AML-193 (cell line): ENCODE measurements at regions not wholly inside any gene's neighbourhood (a gene's known extent, or its start where the extent isn't known, plus 50 kb on each side); places are given as distances from the start of the nearest gene placed in this dataset.
"Not testable (repeated sequence)": the region's sequence is repeated elsewhere in the genome, so short reads cannot be mapped to it uniquely, and the experiment has no call there.

Source experiments
- DNase-seq, 2 experiments: peaks; one replicate each; lab custom pipeline; 2025; lab: John Stamatoyannopoulos, UW

DNA sequence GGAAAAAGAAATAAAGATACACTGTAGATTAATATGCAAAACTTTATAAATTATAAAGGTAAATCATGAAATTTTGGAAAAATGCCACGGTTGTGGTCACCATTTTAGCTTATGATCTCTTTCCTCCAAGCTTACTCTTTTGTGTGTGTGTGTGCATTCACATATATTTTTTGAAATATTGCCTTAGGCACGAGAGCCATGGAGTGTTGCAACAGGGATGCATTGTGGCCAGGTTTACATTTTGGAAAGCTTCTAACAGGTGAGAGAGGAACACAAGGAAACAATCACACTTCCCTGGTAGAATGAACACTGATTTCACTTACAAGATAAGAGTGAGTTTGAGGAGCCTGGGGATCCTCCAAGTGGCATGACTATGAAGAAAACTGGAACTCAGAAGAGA is 214.5 kb upstream of the TENT5A start:
- DNase-seq, result no peak

DNA sequence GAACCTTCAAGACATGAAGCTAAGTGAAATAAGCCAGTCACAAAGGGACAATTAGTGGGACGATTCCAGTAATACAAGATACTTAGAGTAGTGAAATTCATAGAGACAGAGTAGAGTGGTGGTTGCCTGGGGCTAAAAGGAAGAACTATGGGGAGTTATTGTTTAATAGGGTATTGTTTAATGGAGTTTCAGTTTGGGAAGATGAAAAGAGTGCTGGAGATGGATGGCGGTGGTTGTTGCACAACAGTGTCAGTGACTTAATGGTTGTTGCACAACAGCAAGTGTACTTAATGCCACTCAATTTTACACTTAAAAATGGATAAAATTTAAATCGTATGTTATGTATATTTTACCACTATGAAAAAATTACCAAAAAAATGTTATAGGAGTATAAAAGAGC is 209.7 kb upstream of the TENT5A start:
- DNase-seq, result peak; percentile 42 to 43

DNA sequence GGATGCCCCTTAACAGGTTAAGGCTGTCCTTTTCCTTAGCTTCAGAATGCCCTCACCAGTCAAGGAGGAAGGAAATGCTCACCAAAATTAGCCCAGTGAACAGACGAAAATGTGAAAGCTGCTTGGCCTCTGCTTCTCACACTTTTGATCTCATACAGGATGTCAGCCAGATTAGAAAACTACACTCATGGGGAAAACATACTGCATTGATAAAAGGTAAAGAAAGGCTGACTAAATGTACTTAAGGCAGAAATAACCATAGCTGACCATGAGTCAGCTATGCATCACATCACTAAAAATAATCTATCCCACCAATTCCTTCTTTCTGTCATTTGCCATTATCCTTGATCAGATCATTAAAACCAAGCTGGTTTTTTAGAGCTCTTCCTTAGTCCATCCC is 198.4 kb upstream of the TENT5A start:
- DNase-seq, result peak; percentile 22 to 30

DNA sequence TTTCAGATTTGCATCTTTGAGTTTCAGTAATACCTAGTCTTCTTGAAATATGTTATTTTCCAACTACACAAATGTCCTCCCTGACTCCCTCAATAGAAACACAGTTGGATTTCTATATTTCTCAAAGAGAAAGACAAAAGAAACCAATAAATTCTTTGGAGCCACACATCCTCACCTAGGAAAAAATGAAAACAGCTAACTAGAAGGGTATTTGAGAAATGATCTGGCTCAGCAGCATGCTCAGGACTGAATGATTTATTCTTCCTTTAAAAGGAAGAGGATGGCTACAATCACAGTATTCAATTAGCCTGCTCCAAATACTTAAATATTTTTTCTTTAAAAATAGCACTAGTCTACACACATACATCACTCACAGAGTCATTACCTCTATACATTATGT is 196.4 kb upstream of the TENT5A start:
- no peak for DNase-seq

GRCh38 chr6:81948196-81948595 is 195.7 kb upstream of the TENT5A start:
- not testable (repeated sequence) for DNase-seq

DNA sequence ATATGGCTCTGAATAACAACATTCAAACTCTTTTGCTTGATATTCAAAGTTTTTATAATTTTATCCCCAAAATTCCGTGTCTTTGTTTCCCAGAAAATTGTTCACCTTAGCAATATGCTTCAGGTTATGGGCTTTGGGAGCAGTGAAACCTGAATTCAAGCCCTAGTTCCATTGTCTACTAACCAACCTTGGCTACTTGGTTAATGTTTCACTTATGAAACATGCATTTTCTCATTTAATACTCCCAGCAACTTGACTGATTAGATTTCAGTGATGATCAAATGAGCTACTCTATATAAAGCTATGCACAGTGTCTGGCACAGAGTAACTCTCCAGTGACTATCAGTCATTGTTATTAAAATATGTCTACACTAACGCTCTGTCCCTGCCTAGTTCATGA is 192.2 kb upstream of the TENT5A start:
- no peak for DNase-seq

GRCh38 chr6:81942842-81943241 is 190.4 kb upstream of the TENT5A start:
- not testable (repeated sequence) for DNase-seq

- DNase-seq, result no peak
Observed at GRCh38 chr6:81942067-81942370, 189.5 kb upstream of the TENT5A start.

DNA sequence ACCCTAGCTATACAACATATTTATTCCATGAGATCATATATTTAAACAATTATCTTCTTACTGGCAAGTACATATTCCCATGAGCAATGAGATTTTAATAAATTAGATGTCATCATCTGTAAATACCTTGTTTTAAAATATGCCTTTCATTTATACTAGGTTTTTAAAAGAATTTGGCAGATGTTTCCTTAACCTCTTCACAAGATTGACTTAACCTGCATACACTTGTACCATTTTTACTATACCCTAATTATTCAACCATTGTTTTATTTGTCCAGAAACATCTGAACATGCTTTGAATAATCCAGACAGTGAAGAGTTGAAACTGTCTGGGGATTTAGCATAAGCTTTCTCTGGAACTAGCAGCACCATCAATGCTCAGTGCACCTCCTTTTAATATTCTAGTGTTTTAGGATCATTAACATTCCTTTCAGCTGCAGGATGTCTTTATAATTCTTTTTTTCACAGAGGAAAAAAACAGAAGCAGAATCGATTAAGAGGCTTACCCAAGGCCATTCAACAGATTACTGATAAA is 188.0 kb upstream of the TENT5A start:
- no peak for DNase-seq

DNA sequence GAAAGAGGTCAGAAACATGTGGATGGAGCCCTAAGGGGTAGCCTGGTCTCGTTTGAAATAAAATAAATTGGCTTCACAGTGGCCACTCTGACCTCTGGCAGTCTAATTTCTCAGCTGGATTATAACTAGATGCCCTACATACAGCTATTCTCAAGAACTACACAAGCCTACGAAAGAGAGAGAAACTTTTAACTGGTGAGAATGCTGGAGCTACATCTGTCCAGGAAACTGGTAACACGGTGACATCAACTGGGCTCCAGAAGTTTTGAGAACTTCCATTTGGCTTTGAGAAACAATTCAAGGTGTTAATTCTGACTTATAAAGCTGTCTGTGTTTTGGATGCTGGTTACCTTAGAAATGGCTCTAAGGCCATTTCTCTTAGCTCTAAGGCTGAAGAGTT is 187.3 kb upstream of the TENT5A start:
- no peak for DNase-seq

DNA sequence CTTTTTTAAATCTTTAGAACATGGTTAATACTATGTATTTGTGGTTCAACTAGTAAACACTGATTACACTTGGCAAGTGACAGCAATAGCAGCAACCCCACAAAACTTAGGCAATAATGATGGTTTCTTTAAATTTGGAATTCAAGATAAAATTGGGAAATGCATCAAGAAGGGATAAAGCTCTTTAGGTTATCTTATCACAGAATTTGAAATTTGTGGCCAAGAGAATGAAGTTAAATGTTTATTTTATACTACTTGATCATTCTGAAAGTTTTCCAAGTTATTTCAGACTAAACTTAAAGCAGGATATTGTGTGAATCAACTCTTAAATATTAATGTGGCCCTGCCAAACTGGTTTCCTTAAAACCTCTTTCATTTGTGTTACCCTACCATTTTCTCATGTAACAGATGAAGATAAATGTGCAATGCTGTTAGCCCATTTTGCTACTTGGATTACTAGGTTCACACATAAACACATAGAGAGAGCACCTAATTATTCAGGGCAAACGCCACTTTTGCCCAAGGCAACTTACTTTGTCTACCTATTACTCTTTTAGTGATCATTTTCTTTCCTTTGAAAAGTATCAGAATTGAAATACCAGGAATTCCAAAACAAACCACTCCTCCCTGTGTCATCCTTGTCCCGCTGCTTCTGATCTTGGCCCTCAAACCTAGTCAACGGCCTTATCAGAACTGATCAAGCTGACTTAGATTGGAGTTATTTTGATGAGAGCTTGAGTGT is 186.7 kb upstream of the TENT5A start:
- DNase-seq, result no peak

DNA sequence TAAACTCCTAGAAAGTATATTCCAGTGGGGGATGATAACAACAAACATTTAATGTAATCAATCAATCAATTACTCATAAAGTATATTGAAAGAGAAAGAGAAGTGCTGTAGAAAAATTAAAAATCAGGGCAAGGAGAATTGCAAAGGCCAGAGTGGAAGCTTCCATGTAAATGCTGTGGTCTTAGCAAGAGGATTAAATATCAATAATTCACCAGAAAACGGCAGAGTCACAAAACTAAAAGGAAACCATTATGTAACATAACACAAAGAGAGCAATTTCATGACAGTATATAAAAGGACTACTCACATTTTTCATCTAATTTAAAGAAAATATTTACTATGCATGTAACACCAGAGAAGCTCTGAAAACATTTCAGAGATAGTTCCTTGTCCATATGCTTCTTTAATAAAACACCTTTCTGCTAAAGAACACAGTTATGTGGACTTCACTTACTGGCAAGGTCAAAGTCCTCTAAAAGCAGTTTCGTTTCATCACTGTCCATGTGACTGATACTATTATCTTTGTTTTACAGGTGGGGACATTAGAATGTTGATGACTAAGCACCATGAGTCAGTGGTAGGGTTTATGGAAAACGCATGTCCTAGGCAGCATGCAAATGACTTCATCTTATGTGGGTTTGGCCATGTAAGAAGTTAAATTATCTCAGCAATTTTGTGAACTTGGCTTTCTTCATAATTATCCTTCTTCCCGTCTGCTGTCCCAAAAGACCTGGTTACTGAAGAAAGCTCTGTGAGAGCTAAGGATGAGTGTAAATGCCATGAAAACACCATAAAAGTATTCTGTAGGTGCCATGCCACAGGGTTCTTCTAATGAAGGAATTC is 185.8 kb upstream of the TENT5A start:
- peak; percentile 29 to 32 for DNase-seq

DNA sequence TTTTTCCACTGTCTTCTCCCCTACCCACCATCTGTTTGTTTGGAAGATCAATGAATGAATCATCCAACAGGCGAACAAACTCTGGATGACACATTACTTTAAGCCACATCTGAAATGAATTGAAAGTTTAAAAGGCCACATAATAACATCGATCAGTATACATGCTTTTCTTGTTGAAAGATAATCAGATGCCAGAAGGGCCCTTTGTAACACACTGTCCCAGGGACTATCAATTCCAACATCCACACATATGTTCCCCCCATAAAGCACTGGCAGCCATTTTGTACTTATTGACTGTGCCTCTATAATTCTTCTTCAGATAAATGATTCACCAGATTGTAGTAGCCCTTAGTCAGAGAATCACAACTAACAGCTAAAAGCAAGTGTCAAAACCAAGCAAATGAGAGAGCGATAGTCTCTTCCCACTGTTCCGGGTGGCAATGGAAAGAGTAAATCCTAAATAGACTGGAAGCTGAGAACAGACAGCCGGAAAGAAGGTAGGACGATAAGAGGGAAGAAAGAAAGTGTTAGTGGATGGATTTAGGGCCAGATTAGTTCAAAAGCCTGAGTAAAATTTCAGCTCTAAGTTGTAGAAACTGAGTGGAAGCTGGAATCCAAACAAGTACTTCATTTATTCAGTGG is 184.9 kb upstream of the TENT5A start:
- DNase-seq, result no peak

- DNase-seq, result no peak
Observed at GRCh38 chr6:81934936-81935335, 182.5 kb upstream of the TENT5A start.

DNA sequence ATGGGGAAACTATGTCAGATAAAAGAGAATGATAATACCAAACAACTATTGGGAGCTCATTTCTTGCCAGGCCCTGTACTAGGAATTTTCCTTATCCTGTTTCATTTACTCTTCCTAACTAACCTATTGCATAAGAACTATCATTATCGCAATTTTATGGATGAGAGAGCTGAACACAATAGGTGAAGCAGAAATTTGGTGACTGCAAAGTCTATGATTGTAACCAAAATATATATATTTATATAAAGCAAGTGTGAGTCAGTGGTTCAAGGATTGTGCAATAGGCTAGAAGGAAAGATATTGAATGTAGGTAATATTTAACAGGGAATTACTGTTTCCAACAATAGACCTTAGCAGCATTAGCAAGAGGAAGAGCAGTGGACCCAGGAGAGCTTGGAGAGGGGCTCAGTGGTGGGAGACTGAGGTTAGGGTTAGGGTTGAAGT is 181.1 kb upstream of the TENT5A start:
- no peak for DNase-seq

- DNase-seq, result no peak
Observed at GRCh38 chr6:81933089-81933488, 180.6 kb upstream of the TENT5A start.

DNA sequence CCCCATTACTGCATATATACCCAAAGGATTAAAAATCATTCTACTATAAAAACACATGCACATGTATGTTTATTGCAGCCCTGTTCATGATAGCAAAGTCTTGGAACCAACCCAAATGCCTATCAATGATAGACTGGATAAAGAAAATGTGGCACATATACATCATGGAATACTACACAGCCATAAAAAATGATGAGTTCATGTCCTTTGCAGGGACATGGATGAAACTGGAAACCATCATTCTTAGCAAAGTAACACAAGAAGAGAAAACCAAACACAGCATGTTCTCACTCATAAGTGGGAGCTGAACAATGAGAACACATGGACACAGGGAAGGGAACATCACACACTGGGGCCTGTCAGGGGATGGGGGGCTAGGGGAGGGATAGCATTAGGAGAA is 180.0 kb upstream of the TENT5A start:
- DNase-seq, result not testable (repeated sequence)

DNA sequence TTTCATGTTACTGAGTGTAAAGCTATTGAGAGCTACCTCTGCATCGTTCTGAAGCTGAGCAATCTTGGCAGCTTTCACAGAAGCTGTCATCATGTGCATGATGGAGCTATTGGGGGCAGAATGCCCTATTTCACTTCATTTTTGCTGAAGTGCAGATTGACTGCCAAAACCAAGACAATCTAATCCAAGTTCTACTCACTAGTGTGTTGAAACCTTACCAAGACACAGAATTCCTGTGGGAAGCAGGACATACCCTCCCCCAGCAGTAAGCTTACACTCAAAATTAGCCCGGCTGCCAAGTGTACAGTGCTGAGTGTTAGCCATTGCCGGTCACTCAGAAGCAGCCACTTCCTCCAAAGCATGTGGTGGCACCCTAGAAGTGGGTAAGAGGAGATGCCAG is 177.3 kb upstream of the TENT5A start:
- no peak for DNase-seq

- no peak for DNase-seq
Observed at GRCh38 chr6:81925201-81925600, 172.7 kb upstream of the TENT5A start.

DNA sequence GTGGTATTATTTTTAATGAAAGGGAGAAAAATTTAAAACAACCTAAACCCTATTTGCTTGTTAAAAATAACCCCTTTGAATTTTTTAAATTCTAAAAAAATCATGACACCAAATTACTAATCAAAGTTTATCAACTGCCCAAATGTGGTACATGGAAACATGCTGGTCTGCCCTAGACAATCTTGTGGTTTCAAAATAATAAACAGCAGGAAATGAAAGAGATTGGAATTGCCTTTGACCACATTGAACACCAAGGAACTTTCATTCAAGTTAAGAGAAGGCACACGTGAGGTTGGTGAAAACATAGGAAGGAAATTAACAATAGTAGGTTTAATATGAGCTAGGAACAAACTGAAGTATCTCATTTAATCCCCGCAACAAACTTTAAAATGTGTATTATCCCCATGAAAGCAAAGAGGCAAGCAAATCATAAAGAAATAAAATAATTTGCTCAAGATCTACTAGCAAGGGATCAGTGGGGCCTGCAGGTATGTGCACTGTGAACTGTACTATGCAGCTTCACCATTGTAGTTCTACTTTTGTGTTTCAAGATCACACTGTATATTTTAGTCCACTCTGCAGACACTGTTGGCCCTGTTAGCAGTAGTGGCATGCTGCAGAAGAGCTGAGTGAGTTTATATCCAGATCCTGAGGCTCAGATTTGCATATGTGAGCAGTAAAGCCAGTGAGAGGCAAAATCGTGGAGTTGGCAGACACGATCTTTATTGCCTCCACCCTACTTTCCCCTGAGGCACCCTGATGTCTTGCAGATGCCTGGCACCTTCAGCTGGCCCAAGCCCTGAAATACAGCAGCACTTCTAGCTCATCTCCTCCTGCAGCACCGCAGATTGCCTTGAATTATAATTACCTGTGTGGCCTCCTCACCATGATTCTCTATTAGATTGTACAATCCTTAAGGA is 157.8 kb upstream of the TENT5A start:
- DNase-seq, result no peak

- no peak for DNase-seq
Observed at GRCh38 chr6:81909162-81909561, 156.7 kb upstream of the TENT5A start.
